HG03108 (cell line): ENCODE measurements at regions not wholly inside any gene's neighbourhood (a gene's known extent, or its start where the extent isn't known, plus 50 kb on each side); places are given as distances from the start of the nearest gene placed in this dataset.

ENCODE experiments used
- ATAC-seq: cut with Tn5 transposase; IDR thresholded peaks from one replicate; pipeline ENCODE4 v1.9.1; 2021; ENCODE audit warnings: moderate library complexity; ENCODE audit not compliant: unreplicated experiment

- ATAC-seq, result no peak
These were observed 434.5 kb upstream of the TUSC1 start for GRCh38 chr9:26112724-26113123.

- ATAC-seq, result no peak
These were observed 408.2 kb upstream of the TUSC1 start for GRCh38 chr9:26086396-26086795.

GRCh38 chr9:26081847-26082246, 403.6 kb upstream of the TUSC1 start:
- ATAC-seq, result no peak

GRCh38 chr9:26078706-26079105, 400.5 kb upstream of the TUSC1 start:
- no peak for ATAC-seq

GRCh38 chr9:26077860-26078259, 399.6 kb upstream of the TUSC1 start:
- ATAC-seq, result no peak

- no peak for ATAC-seq
These were observed 389.4 kb upstream of the TUSC1 start for GRCh38 chr9:26067608-26068007.

GRCh38 chr9:26066237-26066636, 388.0 kb upstream of the TUSC1 start:
- ATAC-seq, result no peak

GRCh38 chr9:26061948-26062575, 383.8 kb upstream of the TUSC1 start:
- no peak for ATAC-seq

GRCh38 chr9:26058111-26058895, 380.1 kb upstream of the TUSC1 start:
- ATAC-seq, result no peak

GRCh38 chr9:26057050-26057449, 378.8 kb upstream of the TUSC1 start:
- no peak for ATAC-seq

GRCh38 chr9:26054600-26055520, 376.6 kb upstream of the TUSC1 start:
- ATAC-seq, result no peak

- ATAC-seq, result no peak
These were observed 375.7 kb upstream of the TUSC1 start for GRCh38 chr9:26053954-26054353.

GRCh38 chr9:26043431-26043830, 365.2 kb upstream of the TUSC1 start:
- no peak for ATAC-seq

- no peak for ATAC-seq
These were observed 356.5 kb upstream of the TUSC1 start for GRCh38 chr9:26034786-26035185.

GRCh38 chr9:26033336-26033735, 355.1 kb upstream of the TUSC1 start:
- no peak for ATAC-seq

GRCh38 chr9:26026423-26027100, 348.3 kb upstream of the TUSC1 start:
- ATAC-seq, result no peak

GRCh38 chr9:26013199-26013598, 335.0 kb upstream of the TUSC1 start:
- no peak for ATAC-seq

GRCh38 chr9:26012797-26013196, 334.6 kb upstream of the TUSC1 start:
- ATAC-seq, result no peak

GRCh38 chr9:25994605-25995004, 316.4 kb upstream of the TUSC1 start:
- ATAC-seq, result no peak

GRCh38 chr9:25990376-25990775, 312.1 kb upstream of the TUSC1 start:
- no peak for ATAC-seq

- no peak for ATAC-seq
These were observed 297.4 kb upstream of the TUSC1 start for GRCh38 chr9:25975667-25976066.
